ENCODE measurements at regions not wholly inside any gene's neighbourhood (a gene's known extent, or its start where the extent isn't known, plus 50 kb on each side); places are given as distances from the start of the nearest gene placed in this dataset.

DNA sequence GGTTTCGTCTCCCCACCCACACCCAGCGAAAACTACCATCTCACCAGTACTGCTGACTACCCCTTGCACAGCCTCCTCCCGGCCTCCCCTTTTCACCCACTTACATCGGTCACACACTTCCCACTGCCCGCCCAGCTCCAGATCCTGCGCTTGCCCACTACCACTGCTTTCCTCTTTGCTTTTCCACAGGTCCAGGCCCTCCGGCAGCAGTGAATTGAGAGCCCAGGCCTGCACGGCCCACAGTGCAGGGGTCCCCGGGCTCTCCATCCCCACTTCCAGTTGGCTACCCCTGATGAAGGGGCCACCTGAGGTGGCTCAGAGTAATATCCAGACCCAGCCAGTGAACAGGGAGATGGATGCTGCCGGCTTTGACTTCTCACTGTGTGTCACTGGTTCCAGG is 120.2 kb upstream of the FSTL4 start:
- no peak for DNase-seq

DNA sequence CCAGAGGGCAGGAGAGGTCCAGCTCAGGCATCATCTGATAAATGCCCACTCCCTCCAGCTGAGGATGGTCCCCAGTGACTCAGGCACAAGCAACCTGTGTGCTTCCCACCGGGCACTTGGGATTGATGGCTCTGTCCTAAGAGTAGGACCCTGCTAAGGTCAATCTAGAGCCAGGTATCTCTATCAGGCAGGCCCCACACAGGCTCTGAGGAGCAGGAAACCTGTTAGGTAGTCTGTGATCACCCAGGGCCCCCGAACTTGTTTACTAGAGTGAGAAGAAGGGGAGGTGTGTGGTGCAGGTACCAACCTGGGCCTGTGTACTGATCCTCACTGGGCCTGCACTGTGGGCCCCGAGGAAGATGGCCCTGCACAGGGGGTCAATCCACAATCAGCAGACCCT is 119.6 kb upstream of the FSTL4 start:
- no peak for DNase-seq

DNA sequence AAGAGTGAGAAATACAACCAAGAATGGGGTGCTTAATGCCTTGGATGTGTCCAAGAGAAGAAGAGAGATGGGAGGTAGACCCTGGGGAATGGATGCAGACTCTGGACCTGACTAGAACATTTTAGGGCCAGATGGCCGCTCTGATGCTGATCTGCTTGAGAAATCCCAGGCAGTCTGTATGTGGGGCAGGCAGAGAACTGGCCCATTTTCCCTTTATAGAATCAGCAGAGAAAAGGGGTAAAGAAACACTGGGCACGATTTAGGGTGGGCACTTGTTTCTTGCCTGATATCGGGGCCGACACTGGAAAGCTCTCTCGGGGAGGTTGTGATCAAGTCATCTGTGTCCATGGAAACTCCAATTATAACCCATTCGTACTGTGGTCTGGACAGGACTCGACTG is 118.5 kb upstream of the FSTL4 start:
- DNase-seq, result no peak

DNA sequence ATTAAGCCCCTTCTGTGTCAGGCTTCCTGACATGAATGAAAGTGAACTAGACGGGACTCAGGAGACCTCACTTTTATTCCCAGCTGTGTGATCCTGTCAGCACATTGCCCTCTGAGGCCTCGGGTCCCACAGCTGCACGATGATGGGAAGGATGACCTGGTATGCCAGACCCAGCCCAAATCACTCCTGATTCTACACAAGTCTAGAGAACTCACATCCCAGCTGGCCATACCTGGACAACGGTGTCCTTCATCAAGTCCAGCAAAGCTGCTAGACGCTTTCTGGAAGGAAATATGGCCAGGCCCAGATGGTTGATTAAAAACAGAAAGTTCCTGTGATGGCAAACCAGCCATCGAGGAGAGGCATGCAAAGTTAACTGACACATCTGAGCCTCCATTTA is 118.0 kb upstream of the FSTL4 start:
- no peak for DNase-seq

DNA sequence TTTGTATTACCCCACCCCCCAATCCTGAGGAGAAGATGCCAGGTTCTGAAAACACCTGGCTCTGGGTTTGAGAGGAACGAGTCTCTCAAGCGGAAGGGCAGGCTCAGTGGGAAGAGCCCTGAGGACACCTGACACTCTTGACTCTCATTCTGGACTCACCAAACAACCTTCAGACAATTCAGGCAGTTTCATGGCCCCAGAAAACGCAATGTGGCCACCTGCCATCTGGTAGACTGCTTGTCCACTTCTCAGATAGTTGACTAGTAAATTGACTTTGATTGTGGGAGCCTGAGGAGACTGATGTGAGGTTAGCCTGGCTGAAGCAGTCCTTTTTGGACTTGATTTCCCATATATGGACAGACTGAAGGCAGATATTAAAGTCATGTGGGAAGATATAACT is 117.5 kb upstream of the FSTL4 start:
- no peak for DNase-seq

DNA sequence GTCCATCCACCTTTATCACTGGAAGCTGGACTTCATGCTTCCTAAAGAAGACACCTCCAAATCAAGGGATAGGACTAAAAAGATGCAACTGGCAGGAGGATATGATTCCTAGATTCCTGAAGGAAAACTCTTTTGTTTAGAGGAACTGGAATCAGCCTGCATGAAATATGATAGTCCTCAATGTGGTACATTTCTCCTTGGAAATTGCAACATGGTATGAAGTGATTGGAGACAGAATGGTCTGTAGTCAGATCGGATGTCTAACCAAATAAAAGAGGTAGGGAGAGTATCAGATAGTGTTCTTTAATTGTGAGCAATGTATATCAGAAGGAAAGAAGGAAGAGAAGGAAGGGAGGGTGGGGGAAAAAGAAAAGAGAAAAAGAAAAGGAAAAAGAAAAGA is 116.1 kb upstream of the FSTL4 start:
- no peak for DNase-seq

DNA sequence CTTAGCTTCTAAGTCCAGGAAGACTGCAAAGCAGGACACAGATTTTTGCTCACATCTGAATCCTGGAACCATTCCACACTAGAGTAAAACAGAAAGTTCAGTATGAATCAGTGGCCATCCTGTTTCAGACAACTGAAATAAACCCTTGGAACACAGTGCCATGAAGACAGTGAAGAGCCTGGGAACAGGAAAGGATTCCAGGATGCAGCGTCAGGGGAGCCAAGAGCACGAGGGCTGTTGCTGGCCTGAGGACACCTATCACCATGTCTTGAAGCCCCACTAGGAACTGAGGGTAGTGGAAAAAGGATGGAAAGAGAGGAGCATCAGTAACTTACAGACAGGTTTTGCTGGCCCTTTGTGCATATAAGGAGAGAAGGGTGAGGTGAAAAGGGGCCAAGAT is 115.3 kb upstream of the FSTL4 start:
- DNase-seq, result no peak

DNA sequence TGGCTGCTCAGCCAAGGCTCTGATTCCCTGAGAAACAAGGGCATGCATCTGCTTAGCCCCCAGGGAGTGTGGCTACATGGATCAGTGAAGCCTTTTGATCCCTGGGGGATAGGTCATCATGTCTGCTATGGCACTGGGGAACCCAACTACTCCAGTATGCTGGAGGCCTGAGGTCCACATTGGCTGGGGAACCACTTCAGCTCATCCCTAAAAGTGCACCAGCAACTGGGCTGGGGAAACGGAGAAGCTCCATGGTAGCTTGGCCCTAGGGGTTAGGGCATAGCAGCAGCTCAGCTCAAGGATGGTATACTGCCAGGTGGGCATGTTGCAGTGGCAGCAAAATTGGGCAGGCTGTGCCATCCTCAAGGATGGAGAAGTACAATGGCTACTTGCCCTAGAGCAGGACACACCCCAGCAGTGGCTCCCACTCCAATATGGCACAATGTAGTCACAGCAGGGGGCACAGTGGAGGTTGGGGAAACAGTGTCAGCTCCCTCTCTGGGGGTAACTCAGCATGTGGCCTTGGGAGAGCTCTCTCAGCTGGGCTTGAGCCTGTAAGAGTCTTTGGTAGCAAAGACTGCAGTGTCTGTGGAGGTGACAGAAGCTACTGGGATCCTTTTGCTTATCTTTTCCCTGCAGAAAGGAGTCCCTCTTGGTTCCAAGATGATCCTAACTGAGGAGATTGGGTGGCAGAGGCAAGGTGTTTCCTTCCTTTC is 111.5 kb upstream of the FSTL4 start:
- no peak for DNase-seq

DNA sequence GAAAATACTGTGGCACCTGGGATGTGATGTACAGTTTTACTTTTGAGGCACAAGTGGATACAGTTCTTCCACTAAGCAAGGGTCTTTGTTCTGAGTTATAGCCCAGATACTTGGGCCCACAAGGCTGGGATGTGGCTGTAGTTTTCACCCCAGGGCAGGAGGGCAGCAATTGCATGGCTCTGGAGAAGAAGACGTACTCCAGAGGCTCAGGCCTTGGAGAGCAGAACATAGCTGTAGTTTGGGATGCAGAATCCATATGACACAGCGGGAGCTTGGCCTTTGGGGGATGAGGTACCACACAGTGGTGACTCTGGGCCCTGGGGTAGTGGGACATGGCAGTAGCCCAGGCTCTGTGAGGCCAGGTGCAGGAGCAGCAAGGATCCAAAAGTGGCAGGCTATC is 110.8 kb upstream of the FSTL4 start:
- DNase-seq, result no peak

DNA sequence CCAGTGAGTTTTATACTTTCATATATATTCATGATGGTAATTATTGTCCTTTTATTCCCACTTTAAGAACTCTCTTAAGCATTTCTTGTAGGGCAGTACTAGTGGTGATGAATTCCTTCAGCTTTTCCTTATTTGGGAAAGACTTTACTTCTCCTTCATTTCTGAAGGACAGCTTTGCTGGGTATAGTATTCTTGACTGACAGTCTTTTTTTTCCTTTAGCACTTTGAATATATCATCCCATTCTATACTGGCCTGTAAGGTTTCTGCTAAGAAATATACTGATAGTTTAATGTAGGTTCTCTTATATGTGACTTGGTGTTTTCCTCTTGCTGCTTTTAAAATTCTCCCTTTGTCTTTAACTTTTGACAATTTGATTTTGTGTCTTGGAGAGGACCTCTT is 109.0 kb upstream of the FSTL4 start:
- no peak for DNase-seq

DNA sequence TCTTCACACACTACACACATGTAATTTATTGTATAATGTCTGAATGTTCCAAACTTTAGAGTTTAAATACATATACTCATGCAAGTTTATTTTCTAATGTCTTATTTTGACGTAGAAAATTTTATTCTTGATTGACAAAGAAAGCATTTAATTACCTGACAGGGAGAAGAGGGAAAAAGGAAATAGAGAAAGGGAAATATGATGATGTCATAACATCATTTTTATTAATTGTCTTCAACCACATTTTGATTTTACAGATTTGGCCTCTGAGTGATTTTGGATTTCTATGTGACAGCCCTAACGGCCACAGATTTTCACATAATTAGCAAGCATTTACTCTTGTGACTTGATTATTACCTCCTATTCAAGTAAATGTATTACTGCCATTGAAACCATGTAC is 106.1 kb upstream of the FSTL4 start:
- no peak for DNase-seq

DNA sequence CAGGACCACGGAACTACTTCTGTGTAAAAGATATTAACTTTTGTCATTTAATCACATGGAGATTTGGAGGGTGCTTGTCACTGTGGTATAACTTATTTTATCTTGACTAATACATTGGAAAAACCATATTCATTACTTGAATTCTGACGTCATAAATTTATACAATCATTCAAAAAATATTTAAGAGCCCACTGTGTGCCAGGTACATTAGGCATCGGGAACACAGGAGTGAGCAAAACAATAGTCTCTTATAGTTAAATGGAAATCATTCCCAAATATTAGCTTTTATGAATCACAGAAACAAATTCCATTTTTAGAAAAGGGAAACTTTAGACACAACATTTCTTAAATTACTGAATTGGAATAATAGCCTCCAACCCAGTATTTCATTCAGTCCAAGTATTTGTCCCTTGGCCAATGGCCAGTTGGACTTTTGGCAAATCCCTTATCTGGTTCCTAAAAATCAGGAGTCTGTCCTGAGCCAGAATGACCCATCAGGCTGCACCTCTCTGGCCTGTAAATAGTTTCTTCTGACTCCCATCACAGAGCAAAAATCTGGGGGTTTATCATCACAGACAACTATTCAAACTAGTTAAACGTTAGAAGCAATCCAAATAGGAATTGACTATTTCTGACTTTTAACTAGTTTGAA is 104.3 kb upstream of the FSTL4 start:
- no peak for DNase-seq

DNA sequence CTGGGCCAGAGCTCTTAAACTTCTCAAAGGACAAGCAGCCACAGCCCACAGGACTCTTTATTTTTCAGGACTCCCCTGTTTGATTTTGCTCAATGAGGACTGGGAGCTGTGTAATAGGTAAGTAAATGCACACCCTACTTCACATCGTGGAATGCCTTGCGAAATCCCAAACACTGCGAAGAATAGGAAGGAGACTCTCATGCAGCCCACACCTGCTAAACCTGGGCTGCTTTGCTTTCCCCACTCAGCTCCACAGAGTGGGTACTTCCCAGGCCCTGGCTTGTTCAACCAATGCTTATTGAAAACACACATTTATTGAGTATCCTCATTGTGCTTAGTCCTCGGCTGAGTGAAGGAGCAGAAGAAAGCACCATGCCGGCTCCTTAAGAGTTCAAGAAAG is 103.3 kb upstream of the FSTL4 start:
- DNase-seq, result no peak

DNA sequence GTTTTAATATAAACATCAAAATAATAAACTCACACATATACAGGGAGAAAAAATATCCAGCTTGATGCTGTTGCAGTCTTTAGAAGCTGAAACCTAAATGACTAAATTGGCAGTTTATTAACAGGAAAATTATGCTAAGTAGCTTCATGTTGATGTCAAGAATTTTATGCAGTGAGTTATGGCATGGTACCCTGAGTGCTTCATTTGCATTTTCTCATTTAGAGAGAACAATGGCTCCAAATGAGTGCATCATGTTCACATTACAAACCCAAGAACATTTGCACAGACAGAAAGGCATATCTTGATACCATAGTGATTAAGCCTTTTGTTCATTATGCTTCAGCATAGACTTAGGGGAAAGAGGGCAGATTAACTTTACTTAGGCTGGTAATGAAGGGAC is 102.9 kb upstream of the FSTL4 start:
- DNase-seq, result no peak

DNA sequence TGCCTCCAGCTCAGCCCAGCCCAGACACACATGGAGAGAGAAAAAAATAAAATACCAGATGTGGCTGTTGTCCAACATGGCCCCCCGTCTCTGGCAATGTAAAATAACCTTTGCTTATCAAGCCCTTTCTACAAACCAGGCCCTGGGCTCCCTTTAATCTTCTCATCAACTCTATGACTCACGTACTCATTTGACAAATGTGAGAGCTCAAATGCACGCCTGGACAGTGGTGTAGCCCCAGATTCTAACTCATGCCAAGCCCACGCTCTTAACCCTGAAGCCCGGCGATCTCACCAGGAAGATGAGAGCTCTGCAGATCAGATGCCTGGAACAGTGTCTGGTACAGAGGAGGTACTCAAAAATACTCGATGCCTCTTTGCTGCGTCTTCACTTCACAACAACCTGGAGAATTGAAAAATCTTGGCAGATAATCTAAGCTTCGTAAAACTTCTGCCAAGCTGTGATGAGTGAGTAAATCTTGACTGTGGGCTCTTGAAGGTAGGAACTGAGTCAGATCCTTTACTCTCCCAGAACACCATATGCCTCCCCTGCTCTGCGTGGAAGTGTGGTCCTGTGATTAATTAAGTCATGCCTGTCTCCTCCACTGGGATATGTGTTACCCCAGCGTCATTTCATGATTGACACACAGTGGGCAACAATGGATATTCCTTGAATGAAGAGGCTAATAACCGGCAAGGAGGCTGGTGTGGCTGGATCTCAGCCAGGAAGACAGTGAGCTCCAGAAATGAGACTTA is 102.0 kb upstream of the FSTL4 start:
- DNase-seq, result no peak

DNA sequence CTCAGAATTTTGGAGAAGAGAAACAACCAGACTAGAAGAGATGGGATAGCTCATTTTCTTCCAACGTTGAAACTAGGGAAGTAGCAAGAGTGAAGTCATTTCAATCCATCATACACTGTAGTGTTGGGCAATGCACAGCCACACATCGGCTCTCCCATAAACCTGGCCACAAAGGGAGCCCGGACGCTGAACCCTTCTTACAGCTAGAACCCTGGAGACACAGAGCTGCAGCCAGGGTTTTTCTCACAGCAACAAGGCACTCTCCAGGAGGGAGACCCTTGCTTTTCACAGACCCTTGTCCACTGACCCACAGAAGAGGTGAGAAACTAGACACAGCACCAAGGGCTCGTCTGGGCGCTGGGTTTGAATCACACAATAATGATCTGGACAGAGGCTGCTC is 101.4 kb upstream of the FSTL4 start:
- DNase-seq, result no peak

DNA sequence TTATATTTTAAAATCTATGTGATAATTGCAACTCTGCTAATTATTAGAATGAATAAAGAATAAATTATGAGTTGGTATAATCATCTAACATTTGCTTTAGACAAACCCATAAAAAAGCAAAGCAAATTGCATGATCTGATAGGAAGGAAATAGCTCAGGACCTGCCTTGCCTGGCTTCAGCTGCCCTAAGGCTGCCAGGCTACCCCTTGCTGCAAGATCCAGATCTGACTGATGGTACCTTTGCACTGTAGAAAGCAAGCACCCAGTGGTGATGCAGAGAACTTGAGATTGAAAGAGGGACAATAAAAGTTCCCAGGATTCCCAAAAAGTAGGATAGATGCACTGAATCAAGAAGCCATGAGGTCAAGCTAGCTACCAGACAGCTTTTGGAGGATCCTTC is 100.9 kb upstream of the FSTL4 start:
- no peak for DNase-seq

DNA sequence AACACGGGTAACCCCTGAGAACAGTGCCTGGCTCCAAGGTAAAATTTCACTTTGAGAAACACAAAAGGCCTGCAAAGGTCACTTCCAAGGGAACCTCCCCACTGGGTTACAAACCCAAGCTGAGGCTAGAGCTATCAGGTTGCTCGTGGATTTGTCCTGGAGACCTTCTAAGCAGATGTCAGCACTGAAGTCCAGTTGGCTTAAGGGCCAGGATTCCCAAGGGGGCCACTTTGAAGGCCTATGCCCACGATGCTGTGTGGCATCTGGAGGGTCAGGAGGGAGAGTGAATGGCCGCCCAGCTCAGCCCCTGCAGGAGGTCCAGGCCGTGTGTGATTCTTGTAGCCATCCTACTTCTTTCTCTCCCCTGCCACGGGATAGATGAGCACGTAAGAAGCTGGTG is 100.2 kb upstream of the FSTL4 start:
- no peak for DNase-seq

DNA sequence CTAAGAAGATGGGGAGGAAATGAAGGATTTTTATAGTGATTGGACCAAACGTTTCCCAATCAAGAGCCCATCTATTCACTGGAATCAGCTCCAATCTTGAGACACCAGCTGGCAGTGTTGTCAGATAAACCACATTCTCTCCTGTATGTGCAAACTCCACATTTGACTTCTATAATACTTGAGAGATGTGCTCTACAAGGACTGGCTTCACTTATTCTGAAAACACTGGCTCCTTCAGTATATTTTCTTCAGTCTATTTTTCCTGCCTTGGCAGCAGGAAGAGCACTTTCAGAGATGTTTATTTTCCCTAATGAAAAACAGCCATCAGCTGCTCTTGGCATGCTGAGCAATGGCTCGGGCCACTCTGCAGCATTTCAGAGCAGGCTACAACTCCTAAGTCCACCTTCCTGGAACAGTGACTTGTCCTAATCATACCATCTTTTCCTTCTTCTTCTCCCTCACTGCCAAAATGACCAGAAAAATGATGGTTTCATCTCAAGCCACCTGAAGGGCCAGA is 96.9 kb upstream of the FSTL4 start:
- no peak for DNase-seq

DNA sequence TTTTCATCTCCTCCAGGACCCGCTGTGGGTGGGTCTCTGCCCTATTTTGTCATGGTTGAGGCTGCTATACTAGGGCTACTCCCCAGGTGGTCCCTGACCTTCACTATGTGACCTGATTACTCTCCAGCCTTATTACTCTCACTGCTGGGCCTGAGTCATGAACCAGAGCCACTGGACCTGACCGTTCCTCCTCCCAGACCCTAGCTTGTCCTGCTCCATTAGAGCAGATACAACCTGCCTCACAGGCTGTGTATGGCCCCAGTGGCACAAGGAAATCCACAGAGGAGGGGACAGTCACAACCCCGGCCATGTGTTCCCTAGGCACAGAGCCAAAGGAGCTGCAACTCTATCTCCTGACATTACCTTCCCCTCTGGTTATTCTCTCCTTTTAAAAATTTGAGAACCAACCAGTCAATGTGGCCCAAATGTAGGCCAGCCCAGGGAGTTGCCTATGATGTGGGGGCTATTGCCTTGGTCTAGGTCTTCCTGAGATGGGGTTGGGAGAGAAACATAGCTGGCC is 96.0 kb upstream of the FSTL4 start:
- DNase-seq, result no peak

DNA sequence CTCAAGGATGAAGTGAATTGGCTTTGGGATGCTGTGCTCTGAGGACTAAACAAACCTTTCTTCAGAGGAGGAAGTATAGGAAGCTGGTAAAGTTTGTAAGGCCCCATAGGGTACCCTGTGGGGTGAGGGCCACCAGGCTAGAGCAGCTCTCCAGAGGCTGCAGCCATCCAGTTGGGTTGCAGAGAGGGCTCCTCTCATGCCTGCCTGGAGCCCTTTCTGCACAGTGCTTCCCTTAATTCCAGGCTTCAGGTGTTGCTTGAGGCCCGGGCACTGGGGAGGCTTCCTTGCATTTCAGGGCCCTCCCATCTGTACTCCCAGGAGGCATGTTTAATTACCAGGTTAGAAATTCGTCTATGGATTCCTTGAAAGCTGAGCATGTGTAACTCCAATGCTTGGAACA is 95.3 kb upstream of the FSTL4 start:
- no peak for DNase-seq

DNA sequence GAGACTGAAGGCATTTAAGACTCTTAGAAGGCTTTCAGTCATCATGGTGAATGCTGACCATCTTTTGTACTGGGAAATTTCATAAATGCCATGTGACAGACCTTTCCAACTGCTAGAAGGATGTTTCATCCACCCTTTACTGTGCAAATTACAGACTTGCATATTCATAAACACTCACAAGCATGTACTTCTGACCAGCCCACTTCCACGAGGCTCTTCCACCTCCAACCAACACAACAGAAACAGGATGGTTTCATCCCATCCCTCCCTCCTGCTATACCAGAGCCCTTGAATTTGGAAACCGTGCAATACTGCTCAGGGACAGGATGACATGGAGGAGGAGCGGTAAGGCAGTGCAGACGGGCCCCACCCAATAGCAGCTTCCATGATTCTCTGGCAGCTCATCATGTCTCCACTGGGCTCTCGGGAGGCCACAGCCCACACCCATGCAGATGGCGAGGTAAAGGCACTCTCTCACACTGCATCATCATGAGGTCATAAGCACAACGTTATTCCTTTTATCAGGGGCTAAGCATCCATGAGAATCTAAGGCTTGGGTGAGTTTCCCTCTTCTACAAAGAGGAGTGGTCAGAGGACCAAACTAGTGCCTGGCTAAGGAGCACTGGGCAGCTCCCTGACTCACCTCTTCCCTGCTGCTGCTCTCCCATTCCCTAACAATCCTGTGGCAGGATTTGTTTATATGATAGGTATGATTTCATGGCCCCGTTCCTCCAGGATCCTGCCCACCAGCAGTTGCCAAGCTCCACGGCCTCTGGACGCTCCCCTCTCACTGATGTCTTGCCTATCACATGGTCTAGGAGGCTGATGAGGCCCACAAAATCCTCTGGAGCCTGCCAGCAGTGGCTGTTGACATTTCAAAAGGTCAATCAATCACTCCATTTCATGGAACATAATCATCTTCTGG is 94.4 kb upstream of the FSTL4 start:
- DNase-seq, result no peak

DNA sequence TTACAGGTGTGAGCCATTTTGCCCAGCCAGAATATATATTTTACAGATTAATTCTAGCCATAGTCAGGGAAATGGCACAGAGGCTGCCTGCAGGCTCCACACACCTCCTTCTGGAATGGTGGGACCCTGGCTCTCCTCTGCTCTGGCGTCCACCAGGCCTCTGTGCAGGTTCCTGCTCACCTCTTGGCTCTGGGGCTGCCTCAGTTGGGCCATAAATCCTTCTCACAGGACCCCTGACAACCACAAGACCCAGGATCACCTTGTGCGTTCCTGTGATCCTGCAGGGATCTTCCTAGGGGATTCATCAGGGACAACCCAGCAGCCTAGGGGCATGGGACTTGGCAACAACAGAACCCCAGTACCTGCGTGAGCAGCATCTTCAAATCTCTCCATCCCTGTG is 93.0 kb upstream of the FSTL4 start:
- no peak for DNase-seq
